ENCODE measurements at regions not wholly inside any gene's neighbourhood (a gene's known extent, or its start where the extent isn't known, plus 50 kb on each side); places are given as distances from the start of the nearest gene placed in this dataset.

DNA sequence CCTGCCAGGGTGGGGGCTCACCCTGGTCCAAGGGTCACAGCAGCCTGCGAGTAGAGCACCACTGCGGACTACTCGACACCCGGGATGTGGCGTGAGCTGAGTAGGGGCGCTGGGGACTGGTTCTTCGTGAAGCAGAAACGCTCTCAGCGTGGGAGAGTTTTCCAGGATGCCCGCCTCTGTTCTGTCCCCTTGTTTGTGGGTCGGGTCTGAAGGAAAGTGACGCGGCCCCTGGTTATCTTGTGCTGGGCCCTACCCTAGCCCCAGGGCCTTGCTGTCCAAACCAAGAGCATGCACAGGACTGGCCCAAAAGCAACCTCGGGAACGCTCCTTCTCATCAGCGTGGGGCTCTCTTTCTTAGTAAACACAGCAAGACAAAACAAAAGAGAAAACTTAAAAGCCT, 303.3 kb downstream of the IRF8 start:
- no peak for DNase-seq

DNA sequence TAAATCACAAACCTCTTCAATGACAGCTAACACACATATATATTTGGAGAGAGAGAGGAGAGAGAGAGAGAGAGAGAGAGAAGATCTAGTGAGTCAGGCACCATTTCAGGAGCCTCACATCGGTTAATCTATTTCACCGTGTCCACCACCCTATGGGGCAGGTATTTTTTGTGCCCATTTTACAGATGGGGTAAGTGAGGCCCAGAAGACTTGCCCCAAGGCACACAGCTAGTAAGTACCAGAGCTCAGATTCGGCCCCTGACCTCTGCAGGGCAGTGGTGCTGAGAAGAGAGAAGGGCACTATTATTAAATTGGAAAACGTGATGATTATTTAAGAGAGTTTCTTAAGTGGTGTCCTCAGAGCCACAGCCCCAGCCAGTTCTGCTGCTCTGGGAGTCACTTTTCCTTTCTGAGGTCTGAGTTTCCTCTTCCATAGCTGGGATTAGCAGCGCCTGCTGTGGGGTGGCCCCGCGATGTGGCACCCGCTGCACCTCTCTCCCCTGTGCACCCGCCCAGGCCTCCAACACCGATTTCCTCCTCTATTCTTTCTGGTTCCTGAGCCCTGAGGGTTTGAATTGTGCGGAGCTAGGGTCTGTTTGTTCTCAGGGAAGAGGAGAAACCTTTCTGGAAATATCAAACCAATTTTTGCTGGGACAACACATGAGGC, 303.9 kb downstream of the IRF8 start:
- no peak for DNase-seq

DNA sequence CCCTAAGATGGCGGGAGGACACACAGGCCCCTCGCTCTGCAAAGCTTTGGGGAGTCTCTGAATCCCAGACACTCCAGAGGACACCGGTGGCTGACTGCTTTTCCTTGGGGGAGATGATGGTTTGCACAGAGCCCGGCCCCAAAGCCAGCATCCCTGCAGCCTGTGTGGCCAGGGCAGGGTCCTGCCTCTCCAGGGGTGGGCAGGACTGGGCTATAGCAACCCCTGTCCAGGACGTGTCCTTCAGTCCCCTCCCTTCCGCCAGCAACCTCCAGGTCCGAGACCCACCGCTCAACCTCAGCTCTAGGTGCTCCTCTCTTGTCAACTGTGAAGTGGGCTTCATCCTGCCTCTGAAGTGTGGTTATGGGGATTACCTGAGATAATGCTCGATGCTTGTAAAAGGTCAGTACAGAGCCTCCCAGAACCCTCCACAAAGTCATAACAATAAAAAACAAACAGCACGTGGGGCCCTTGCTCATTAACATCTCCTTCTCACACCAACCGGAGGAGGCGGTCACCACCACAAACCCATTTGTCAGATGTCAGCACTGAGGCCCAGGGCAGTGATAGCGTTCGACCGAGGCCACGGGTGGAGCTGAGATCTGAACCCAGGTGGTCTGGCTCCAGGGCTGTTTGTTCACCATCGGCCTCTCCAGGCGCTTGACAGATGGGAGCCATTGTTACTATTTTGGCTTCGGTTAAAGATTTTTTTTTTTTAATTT, 304.8 kb downstream of the IRF8 start:
- no peak for DNase-seq

DNA sequence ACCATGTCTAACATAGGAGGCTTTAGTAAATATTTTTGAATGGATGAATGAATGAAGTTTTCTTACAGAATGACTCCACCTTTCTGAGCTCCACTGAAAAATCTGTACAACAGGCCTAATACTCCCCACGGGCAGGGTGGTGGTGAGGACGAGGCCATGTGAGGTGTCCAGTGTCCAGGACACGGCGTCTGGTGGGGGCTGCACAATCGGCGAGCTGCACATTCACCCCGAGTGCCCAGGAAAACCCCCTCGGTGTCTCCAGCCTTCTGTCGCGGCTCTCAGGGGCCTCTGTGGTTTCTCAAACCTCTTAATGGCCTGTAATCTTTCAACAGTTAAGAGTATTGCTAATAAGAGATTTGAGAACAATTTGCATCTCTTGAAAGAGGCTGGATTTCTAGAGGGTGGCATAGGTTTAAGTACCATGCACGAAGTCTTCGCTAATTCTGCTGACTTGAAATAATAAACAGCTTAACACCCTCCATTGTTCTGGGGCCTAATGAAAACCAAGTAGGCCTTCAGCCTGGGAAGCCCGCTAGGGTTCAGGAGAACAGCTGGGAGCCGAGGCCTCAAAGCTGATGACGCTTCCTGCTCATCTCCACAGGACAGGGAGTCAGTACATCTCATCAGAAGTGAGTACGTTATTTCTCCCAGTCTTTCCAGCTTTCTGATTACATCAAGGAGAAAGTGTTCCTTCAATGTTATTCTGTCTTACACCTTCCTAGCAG, 304.6 kb upstream of the FOXF1 start:
- DNase-seq = no peak

DNA sequence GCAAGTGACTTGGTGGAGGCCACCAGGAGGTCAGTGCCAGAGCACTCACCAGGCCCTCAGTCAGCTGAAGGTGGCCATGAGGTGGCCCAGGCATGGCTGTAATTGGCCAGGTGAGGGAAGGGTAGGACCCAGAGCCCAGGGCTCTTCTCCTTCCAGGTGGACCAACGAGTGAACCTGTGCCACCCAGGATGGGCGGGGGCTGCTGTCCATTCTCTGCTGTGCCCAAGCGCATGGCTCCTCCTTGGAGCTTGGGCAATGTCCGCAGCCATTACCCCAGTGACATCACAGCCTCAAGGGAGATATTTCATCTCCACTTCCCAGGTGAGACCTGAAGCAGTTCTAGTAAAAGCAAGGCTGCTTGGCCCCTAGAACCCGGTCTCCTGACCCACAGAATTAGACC, 303.0 kb upstream of the FOXF1 start:
- no peak for DNase-seq

DNA sequence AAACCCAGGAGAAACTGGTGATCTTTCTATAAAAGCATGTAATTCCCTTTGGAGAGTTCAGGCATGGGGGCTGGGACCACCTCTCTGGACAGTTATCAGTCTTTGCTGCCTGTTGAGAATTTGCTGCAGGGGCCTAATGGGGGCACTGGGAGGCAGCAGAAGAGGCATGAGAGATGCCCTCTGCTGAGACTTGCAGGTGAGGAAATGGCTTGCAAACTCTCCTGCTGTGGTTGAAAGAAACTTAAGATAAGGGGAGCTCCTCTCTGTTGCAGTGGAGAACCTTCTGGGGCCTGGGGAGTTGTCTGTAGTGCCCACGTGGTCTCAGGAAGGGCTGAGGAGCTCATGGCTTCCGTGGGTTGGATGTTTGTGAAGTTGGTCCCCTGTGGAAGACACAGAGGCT, 301.1 kb upstream of the FOXF1 start:
- DNase-seq = no peak

DNA sequence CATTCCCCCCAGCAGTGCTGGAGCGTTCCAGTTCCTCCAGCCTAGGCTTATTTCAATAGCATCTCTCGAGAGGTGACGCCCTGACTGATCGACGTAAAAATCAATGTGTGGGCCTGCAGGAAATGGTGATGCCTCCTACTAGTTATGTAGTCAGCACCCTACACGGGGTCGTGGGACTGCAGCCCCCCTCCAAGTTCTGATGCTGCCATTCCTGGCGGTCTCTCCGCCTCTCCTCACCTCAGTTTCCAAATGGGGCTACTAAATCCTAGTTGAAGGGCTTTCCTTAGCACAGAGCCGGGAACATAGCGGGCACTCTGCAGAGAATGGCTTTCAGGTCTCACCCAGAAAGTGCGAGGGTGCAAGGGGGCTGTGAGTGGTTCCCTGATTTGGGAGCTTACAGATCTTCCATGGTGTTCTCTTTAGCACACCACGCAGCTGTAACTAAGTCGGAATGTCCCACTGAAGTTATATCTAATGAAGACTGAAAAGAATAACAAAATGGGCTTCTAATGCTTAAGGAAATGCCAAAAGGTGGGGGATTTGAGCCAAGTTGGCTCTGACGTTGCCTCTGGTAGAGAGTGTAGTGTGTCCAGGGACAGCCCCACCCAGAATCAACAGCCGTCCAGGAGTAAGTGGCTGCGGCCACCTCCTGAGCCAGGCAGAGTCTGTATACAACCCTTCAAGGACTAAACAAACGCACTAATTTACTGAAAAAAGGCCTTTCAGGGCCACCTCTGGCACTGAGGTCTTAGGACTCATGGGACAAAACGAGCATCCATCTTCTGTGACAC, 299.7 kb upstream of the FOXF1 start:
- no peak for DNase-seq

DNA sequence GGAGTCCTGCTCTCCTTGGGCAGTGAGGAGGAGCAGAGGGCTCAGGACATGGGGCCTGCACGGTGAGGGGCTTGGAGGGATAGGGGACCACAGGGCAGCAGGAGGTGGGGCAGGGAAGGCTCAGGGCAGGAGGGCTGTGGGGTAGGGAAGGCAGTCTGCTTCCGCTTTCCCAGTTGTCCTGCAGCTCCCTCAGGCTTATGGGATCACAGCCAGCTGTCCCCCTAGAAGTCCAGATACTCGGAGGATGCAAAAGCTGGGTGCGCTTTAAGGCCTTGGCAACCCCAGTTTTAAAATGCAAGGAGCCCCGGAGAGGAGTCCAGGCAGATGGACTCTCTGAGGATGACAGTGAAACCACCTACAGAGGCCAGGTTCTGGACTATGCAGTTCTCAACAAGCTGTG, 299.1 kb upstream of the FOXF1 start:
- no peak for DNase-seq

DNA sequence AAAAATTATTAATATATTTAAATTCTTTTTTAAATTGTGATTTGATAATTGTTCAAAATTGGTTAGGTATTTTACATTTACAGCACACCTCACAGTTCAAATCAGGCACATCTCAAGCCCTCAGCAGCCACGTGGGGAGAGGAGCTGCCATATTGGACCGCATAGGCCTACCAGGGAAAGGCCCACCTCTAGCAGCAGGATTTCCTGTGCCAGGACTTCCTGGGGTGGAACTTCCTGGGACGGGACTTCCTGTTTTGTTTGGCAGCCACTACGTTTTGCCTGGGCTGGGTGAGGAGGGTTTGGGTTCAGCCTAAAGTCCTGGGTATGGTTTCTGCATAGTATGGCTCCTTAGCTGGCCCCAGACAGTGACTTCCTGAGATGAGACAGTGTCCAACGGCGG, 298.5 kb upstream of the FOXF1 start:
- DNase-seq = peak in 1 of 2 donors; percentile 4

DNA sequence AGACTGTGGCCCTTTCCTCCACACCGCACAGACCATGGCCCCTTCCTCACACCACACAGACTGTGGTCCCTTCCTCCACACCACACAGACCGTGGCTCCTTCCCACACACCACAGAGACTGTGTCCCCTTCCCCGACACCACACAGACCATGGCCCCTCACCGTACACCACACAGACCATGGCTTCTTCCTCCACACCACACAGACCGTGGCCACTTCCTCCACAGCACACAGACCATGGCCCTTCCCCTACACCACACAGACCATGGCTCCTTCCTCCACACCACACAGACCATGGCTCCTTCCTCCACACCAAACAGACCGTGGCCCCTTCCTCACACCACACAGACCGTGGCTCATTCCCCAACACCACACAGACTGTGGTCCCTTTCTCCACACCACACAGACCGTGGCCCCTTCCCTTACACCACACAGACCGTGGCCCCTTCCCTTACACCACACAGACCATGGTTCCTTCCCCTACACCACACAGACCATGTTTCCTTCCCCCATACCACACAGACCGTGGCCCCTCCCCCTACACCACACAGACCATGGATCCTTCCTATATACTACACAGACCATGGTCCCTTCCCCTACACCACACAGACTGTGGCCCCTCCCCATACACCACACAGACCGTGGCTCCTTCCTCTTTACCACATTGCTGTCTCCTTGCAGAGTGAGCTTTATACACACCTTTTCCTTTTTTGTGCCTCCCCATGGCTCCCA, 297.5 kb upstream of the FOXF1 start:
- DNase-seq = no peak

DNA sequence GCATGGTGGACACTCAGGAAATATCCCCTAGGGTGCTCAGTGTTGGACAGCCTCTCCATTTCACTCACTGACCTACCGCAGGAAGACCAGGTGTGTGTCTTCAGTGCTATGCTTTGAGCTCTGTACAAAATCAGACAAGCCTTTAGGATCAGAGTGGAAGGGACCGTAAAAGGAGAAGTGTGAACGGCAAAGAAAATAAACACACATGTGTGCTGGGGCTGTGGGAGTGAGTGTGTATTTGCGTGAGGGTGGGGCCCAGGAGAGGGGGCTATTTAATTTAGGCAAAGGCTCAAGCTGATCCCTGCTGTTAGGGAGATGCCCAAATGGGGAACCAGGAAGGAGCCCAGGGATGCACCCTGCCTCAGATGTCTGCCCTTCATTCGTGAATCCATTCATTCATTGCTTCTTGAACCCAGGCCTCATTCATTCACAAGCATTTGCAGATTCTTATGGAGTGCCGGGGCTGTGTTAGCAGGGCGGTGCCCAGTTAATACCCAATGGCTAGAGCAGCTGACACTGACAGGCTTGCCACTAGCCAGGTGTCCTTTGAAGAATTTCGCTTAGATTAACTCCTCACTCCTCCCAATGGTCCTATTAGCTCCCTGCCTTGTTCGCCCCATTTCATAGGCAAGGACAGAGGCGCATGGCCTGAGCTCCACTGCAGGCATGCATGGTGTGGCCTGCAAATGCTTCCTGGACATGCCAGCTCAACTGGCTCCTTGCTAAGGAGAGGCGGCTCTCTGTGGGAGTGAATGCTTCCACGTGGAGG, 296.7 kb upstream of the FOXF1 start:
- no peak for DNase-seq

DNA sequence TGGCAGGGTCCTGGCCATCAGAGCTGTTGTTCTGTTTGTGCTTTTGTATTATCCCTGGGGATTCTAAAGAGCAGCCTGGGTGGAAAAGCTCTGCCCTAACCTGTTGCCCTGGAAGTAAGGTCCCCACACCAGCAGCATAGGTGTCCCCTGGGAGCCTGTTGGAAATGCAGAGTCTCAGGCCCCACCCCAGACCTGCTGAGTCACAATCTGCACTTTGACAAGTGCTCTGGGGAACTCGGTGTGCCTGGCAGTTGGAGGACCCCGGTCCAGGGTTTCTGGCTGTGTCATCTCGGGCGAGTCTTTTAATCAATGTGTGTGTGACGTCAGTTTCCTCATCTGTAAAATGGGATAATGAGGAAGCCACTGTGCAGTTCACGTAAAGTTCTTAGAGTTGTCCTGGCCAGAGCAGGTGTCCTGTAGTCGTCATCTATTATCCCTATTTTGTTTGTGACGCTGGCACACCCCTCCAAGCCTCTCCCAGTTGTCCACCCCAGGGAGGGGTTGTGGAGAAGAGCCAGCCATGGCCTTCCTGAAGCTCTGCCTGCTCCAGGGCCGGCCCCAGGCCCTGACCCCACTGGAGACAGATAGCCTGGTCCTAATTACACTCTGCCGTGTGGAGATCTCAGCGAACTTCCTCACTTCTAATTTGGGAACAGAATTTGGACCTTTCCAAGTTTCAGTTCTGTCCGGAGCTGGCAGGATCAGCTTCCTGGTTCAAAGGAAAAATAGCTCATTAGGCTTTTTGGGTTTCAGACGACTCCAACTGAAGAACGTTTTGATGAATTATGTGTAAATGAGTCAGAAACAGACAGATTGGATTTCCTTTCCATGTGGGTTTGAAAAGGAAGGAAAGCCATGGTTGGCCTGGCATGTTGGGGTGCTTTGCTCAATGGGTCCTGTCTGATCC, 295.7 kb upstream of the FOXF1 start:
- DNase-seq = no peak

DNA sequence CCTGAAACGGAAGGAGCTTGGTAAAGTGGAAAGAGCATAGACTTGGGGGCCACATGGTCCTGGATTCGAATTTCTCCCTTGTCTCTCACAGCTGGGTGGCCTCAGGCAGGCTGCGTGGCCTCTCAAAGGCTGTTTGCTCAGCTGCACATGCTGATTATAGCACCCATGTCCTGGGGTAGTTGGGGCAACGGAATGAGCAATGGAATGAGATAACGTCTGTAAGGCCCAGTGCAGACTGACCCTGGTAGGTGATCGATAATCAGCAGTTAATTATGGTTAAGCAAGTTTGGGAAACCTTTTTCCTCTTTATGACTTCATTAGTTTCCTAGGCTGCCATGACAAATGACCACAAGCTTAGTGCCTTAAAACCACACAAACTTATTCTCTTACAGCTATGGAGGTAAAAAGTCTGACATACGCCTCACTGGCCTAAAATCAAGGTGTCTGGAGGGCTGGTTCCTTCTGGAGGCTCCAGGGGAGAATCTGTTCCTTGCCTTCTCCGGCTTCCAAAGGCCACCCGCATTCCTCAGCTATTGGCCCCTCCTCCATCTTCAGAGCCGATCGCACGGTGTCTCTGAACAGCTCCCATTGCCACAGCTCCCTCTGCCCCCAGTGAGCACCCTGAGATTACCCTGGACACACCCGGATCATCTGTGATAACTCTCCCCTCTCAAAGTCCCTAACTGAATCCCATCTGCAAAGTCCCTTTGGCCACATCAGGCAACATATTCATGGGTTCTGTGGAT, 294.9 kb upstream of the FOXF1 start:
- no peak for DNase-seq

DNA sequence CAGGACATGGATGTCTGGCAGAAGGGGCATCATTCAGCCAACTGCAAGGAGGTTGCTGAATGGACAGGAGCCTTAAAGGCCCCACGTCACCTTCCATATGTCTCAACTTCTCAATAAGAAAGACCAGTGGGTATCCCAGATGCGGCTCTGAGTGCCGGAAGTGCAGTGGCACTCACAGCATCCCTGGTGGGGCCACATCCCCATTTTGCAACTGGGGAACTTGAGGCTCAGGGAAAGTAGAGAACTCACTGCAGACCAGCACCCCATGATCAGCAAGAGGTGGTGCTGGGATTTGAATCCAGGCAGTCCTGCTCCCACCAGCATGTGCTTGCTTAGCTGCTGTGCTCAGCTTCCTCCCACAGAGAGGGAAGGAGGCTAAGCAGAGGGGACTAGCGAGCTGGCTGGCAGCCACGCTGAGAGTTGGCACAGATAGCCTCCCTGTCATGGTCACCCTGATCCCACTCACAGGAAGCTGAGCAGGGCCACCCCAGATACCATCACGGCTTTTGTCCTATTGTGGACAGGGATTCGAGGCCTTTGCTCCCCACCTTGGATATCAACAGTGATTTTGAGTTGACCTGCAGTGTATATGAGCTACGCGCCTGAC, 294.2 kb upstream of the FOXF1 start:
- no peak for DNase-seq

DNA sequence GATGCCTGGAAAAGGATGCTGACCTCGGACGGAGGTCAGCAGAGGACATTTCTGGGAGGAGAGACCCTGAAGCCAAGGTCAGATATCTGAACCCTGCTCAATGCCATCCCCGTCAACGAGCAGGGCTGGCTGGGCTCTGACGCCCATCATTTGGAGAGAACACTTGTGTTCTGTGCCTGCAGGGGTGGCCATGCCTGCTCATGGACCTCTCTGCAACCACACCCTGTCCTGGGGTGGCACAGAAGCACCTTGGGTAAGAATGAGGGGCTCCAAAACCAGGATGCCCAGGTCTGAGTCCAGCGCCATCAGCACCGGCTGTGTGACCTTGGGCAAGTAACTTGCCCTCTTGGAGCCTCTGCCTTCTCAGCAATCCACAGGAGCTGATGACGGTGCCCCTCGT, 293.7 kb upstream of the FOXF1 start:
- no peak for DNase-seq

DNA sequence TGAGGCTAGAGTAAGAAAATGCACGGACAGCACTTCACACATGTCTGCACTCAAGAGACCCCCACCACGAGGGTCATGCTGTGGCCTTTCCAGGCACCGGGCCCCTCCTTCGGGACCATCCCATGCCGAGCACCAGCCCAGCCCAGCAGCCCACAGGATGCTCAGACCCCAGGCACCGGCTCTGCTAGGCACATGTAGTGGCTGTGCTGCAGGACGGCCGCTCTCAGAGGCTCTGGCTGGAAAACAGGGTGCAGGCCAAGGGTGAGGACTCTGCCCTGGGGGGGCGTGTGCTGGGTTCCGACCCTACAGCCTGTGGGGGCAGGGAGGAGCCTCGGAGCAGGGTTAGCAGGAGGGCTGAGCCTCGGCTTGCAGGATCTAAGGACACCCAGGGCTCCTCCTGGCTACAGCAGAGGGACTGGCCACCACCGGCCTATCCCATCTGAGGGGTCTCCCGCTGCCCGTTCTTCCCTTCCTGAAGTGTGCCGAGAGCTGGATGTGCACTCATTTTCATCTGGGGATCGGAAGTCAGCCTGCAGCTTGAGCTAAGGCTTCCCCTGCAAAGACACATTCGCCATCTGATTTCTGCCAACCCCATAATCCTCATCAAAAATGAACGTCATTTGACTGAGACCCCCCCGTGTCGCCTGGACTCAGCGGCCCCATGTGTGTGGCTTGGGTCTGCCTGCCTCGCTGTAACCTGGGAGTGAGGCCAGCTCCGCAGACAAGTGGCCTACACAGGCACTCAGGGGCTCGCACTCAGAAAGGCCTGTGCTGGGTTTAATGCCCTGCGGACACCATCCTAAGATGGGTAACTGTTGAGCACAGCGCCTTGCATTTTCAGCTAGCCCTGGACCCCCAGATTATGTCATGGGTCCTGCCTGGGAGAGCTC, 293.1 kb upstream of the FOXF1 start:
- DNase-seq = no peak

DNA sequence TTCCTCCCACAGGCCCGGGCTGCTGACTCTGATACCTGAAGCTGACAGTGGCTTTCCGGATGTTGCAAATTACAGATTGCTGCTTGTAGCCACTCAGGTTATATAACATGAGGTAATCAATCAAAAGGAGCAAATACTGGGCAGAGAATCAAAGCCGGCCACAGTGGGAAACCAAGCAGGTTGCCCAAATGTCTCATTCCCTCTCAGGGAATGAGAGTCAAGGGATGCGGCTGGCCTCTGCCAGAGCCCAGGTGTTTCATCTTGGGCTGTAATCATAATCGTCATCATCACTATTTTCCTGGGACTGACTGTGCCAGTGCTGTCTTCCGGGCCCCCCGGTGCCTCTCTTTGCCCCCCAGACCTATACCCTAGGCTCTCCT, 292.4 kb upstream of the FOXF1 start:
- DNase-seq = no peak

DNA sequence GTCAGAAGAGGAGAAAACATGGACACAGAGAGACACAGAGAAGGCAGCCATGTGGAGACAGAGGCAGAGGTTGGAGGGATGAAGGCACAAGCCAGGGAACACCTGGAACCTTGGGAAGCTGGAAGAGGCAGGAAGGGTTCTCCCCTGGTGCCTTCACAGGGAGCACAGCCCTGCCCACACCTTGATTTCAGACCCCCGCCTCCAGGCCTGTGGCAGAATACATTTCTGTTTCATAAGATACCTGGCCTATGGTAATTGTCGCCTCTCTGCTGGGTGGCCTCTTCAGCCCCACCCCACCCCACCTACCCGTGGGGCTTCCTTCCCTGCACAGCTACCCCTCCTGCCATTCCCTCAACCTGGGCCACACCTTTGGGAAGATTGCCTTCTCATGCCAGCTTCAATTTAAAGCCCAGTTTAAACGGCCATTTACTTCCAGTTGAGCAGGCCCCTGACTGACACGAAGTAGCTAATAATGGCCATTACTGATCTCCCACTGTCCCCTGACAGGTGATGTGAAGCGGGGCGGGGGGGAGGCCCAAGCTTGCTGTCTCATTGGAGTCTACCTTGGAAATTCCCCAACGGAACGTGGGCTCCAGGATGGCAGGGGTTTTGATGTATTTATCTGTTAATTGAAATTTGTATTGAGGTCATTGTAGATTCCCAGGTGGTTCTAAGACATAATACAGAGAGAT, 291.7 kb upstream of the FOXF1 start:
- no peak for DNase-seq

All from stimulated activated CD4-positive, alpha-beta T cell treated with anti-CD3 and anti-CD28 coated beads, Interleukin-2, amount 100 ng/mL, for 24 hours (primary cell).